D721Med (cell line): ENCODE measurements at regions not wholly inside any gene's neighbourhood (a gene's known extent, or its start where the extent isn't known, plus 50 kb on each side); places are given as distances from the start of the nearest gene placed in this dataset.
"Not testable (repeated sequence)": the region's sequence is repeated elsewhere in the genome, so short reads cannot be mapped to it uniquely, and the experiment has no call there.

Source experiments
- DNase-seq: peaks from one replicate; pipeline ENCODE4 v3.0.0; 2011; ENCODE audit warnings: low spot score; ENCODE audit not compliant: insufficient read length
- FAIRE-seq: peaks from 2 replicates; lab custom pipeline; 2011; peaks lifted over from hg19 to GRCh38; lab: Jason Lieb, UNC
- CTCF ChIP-seq: IDR thresholded peaks from 2 replicates; pipeline ENCODE4 v1.5.1; 2012; ENCODE audit warnings: mild to moderate bottlenecking, control low read depth; ENCODE audit not compliant: insufficient read depth; ENCODE audit errors: missing control alignments

GRCh38 chr6:47419621-47420020 lies 58.0 kb upstream of the CD2AP start:
- FAIRE-seq (no peak), DNase-seq (no peak)
- TF ChIP-seq CTCF = no peak

GRCh38 chr6:47420394-47421371 lies 56.9 kb upstream of the CD2AP start:
- FAIRE-seq (no peak), DNase-seq (no peak)
- TF ChIP-seq CTCF = no peak

- no peak for TF ChIP-seq CTCF
- FAIRE-seq (no peak), DNase-seq (no peak)
Observed at GRCh38 chr6:47423079-47423478, 54.5 kb upstream of the CD2AP start.

- DNase-seq = no peak
- no peak for TF ChIP-seq CTCF
- no peak for FAIRE-seq
Observed at GRCh38 chr6:47424436-47424836, 53.2 kb upstream of the CD2AP start.

- not testable (repeated sequence) for DNase-seq, FAIRE-seq
Observed at GRCh38 chr6:47425724-47426123, 51.9 kb upstream of the CD2AP start.

- no peak for FAIRE-seq
- DNase-seq = no peak
- TF ChIP-seq CTCF = no peak
Observed at GRCh38 chr6:47426524-47427302, 50.9 kb upstream of the CD2AP start.

GRCh38 chr6:47427680-47428079 lies 49.9 kb upstream of the CD2AP start:
- DNase-seq = no peak
- FAIRE-seq = no peak
- no peak for TF ChIP-seq CTCF
